Gastrocnemius medialis (tissue), 4 donors: ENCODE measurements at regions not wholly inside any gene's neighbourhood (a gene's known extent, or its start where the extent isn't known, plus 50 kb on each side); places are given as distances from the start of the nearest gene placed in this dataset.

ENCODE experiments used
- CTCF ChIP-seq, 5 experiments: fragments of 450-650 bp in 3 of 5; fragments of 200-600 bp in 2 of 5; sonication (generic) in 2 of 5; IDR thresholded peaks in 4 of 5; conservative IDR thresholded peaks in 1 of 5; 1 replicate in 4 of 5; 2 replicates in 1 of 5; pipeline ENCODE4 v1.5.1; 2016 to 2019; ENCODE audit warnings: antibody characterized with exemption in 5 of 5, mild to moderate bottlenecking in 3 of 5, moderate library complexity in 3 of 5
- POLR2A ChIP-seq, 2 donors: fragments of 450-650 bp; IDR thresholded peaks; one replicate each; pipeline ENCODE4 v1.6.1; 2017; ENCODE audit warnings: antibody characterized with exemption in 2 of 2, mild to moderate bottlenecking in 2 of 2, moderate library complexity in 2 of 2

- no peak for TF ChIP-seq CTCF (IDR thresholded peaks at IDR 0.05 in 4 of 5, conservative IDR thresholded peaks at IDR 0.05 in 1 of 5)
- no peak for TF ChIP-seq POLR2A (IDR thresholded peaks at IDR 0.05)
Observed at GRCh38 chr9:115232181-115232774, 114.3 kb upstream of the TNC start.
